IMR-90 (cell line): ENCODE measurements at regions not wholly inside any gene's neighbourhood (a gene's known extent, or its start where the extent isn't known, plus 50 kb on each side); places are given as distances from the start of the nearest gene placed in this dataset.

ENCODE experiments used
- ATAC-seq: fragments of 200-7000 bp; cut with Tn5 transposase; 2 replicates; pipeline ENCODE4 v1.9.1; 2020; ENCODE audit warnings: low read depth, mild to moderate bottlenecking, moderate library complexity
- BruUV-seq: library from RNA; stranded (reverse); fragments of 400-500 nt; replicated peaks from 2 replicates; lab custom pipeline; 2021; lab: Mats Ljungman, UMichigan
- CTCF ChIA-PET: fragments of 300-600 bp; formaldehyde crosslinking; extraction: SDS; loops from one replicate; lab custom pipeline; 2021; ENCODE audit warnings: antibody characterized with exemption; lab: Yijun Ruan, JAX
- POLR2A ChIA-PET: fragments of 300-600 bp; sonication (Branson Sonifier 250); formaldehyde crosslinking; loops from one replicate; lab custom pipeline; 2022; ENCODE audit warnings: antibody characterized with exemption; ENCODE audit not compliant: unreplicated experiment; lab: Charles Lee
- DNase-seq: peaks from one replicate; pipeline ENCODE4 v3.0.0; 2013
- H2AFZ ChIP-seq: replicated peaks from 2 replicates; pipeline ENCODE3; 2013; ENCODE audit warnings: low read length, mild to moderate bottlenecking; ENCODE audit not compliant: poor library complexity
- H2AK5ac ChIP-seq: 2 replicates; pipeline ENCODE4 v1.6.1; 2013; ENCODE audit warnings: low read depth, low read length, inconsistent platforms
- H2AK9ac ChIP-seq: replicated peaks from 2 replicates; pipeline ENCODE3; 2013; ENCODE audit warnings: mild to moderate bottlenecking, low read depth, low read length, moderate library complexity; ENCODE audit not compliant: poor library complexity
- H2BK120ac ChIP-seq: 2 replicates; pipeline ENCODE4 v1.6.1; 2013; ENCODE audit warnings: low read depth, low read length, inconsistent platforms
- H2BK15ac ChIP-seq: 3 replicates; pipeline ENCODE4 v1.6.1; 2013; ENCODE audit warnings: low read depth, low read length, inconsistent platforms
- H2BK20ac ChIP-seq: 2 replicates; pipeline ENCODE4 v1.6.1; 2013; ENCODE audit warnings: low read depth, mild to moderate bottlenecking, inconsistent platforms, low read length, moderate library complexity
- H2BK5ac ChIP-seq: 2 replicates; pipeline ENCODE4 v1.6.1; 2013; ENCODE audit warnings: mild to moderate bottlenecking, low read depth, low read length, inconsistent platforms; ENCODE audit not compliant: poor library complexity, severe bottlenecking
- H3K14ac ChIP-seq: replicated peaks from 2 replicates; pipeline ENCODE4 v1.6.1; 2013; ENCODE audit warnings: low read depth, low read length, inconsistent platforms
- H3K18ac ChIP-seq: 2 replicates; pipeline ENCODE4 v1.6.1; 2013; ENCODE audit warnings: low read depth, low read length, control low read depth
- H3K23ac ChIP-seq: 2 replicates; pipeline ENCODE4 v1.6.1; 2013; ENCODE audit warnings: low read depth, low read length, inconsistent platforms
- H3K27ac ChIP-seq: 2 replicates; pipeline ENCODE4 v1.5.1; 2013; ENCODE audit warnings: mild to moderate bottlenecking, control low read depth, low read length; ENCODE audit not compliant: insufficient read depth
- H3K27me3 ChIP-seq: 2 replicates; pipeline ENCODE4 v1.6.1; 2013; ENCODE audit warnings: low read length; ENCODE audit not compliant: control insufficient read depth, insufficient read depth
- H3K36me3 ChIP-seq: 2 replicates; pipeline ENCODE4 v1.6.1; 2013; ENCODE audit warnings: low read length, mixed read lengths; ENCODE audit not compliant: control insufficient read depth, insufficient read depth
- H3K4ac ChIP-seq: 2 replicates; pipeline ENCODE4 v1.6.1; 2013; ENCODE audit warnings: low read depth, low read length, inconsistent platforms
- H3K4me1 ChIP-seq: 2 replicates; pipeline ENCODE4 v1.6.1; 2013; ENCODE audit warnings: low read length, mixed read lengths; ENCODE audit not compliant: control insufficient read depth, insufficient read depth
- H3K4me2 ChIP-seq: 2 replicates; pipeline ENCODE4 v1.6.1; 2013; ENCODE audit warnings: low read depth, mild to moderate bottlenecking, control low read depth, low read length, moderate library complexity
- H3K4me3 ChIP-seq: 2 replicates; pipeline ENCODE4 v1.5.1; 2013; ENCODE audit warnings: low read depth, mild to moderate bottlenecking, control low read depth, low read length, moderate library complexity; ENCODE audit not compliant: insufficient read depth
- H3K56ac ChIP-seq: 2 replicates; pipeline ENCODE4 v1.6.1; 2013; ENCODE audit warnings: low read length, inconsistent platforms; ENCODE audit not compliant: insufficient read depth; ENCODE audit errors: extremely low read depth
- H3K79me1 ChIP-seq, 2 experiments: 2 replicates each; pipeline ENCODE4 v1.6.1; 2013; ENCODE audit warnings: low read length in 2 of 2, inconsistent platforms in 1 of 2, low read depth in 1 of 2
- H3K9ac ChIP-seq: 2 replicates; pipeline ENCODE4 v1.6.1; 2013; ENCODE audit warnings: low read depth, low read length, control low read depth
- H3K9me1 ChIP-seq: 2 replicates; pipeline ENCODE4 v1.6.1; 2013; ENCODE audit warnings: low read length, inconsistent platforms; ENCODE audit not compliant: insufficient read depth
- H3K9me3 ChIP-seq: 2 replicates; pipeline ENCODE4 v1.6.1; 2013; ENCODE audit warnings: low read length; ENCODE audit not compliant: control insufficient read depth, insufficient read depth
- H4K20me1 ChIP-seq: 2 replicates; pipeline ENCODE4 v1.6.1; 2013; ENCODE audit warnings: low read length, inconsistent platforms; ENCODE audit not compliant: insufficient read depth
- H4K5ac ChIP-seq: 2 replicates; pipeline ENCODE4 v1.6.1; 2013; ENCODE audit warnings: mild to moderate bottlenecking, low read depth, low read length, control low read depth
- H4K8ac ChIP-seq, 2 experiments: 2 replicates each; pipeline ENCODE4 v1.6.1; 2013; ENCODE audit warnings: low read depth in 2 of 2, low read length in 2 of 2, control low read depth in 1 of 2, inconsistent platforms in 1 of 2
- H4K91ac ChIP-seq: 2 replicates; pipeline ENCODE4 v1.6.1; 2013; ENCODE audit warnings: low read depth, low read length, inconsistent platforms; ENCODE audit not compliant: insufficient read depth
- CHD1 ChIP-seq: IDR thresholded peaks from 2 replicates; pipeline ENCODE4 v1.6.1; 2012; ENCODE audit warnings: low read depth, low read length, improper control_type of control experiment
- MAFK ChIP-seq: IDR thresholded peaks from 2 replicates; pipeline ENCODE4 v1.6.1; 2012; ENCODE audit warnings: low read depth, low read length, improper control_type of control experiment
- NFE2L2 ChIP-seq: fragments of 150-350 bp; IDR thresholded peaks from 2 replicates; pipeline ENCODE4 v1.6.1; 2016; ENCODE audit warnings: low read depth, mild to moderate bottlenecking, low read length
- RFX5 ChIP-seq: IDR thresholded peaks from 2 replicates; pipeline ENCODE4 v1.8.0; 2012; ENCODE audit warnings: low read depth, mild to moderate bottlenecking, low read length, moderate library complexity
- WGBS, 2 experiments: methylation state at CpG; one replicate each; pipeline versions ENCODE4 v1.1.5 to v1.1.7; 2013; ENCODE audit warnings: missing lambda C conversion rate in 2 of 2; ENCODE audit not compliant: insufficient read length in 1 of 2; ENCODE audit errors: extremely low coverage in 2 of 2; 5-methylcytosine and 5-hydroxymethylcytosine counted together
- dilution Hi-C: fragments of 300-500 bp; cut with HindIII; formaldehyde crosslinking; loops from one replicate; pipeline ENCODE4 v1.14.3; 2018; ENCODE audit warnings: low sequenced_read_pairs; ENCODE audit not compliant: unreplicated experiment
- in situ Hi-C: fragments of 300-500 bp; cut with MboI; formaldehyde crosslinking; loops from 3 replicates; pipeline ENCODE4 v1.14.3; 2019; ENCODE audit warnings: low sequenced_read_pairs, inconsistent platforms, mixed read lengths
- intact Hi-C: fragments of 100-400 bp; cut with micrococcal nuclease; formaldehyde crosslinking; loops from 2 replicates; pipeline ENCODE4 v1.10.0; 2022

GRCh38 chr4:77385124-77385969 is 220.3 kb upstream of the CXCL13 start (continued):
- no peak for TF ChIP-seq NFE2L2
- no peak for TF ChIP-seq MAFK

- peaks cover 2% of the 10 kb centered on the region; the same call in 1 of the 2 replicates for H3K27me3 ChIP-seq
- no peak overlapping the region for H2BK5ac ChIP-seq
- CTCF ChIA-PET, result no interaction called here
- H3K4ac ChIP-seq, result no peak overlapping the region
- dilution Hi-C loops, result no loop called here
- no peaks in the 10 kb centered on the region for H3K9me1 ChIP-seq
- no peak for TF ChIP-seq NFE2L2
- no peak for TF ChIP-seq CHD1
- no peak for TF ChIP-seq RFX5
- no peaks in the 10 kb centered on the region for H3K9me3 ChIP-seq
- no peak overlapping the region for H2BK20ac ChIP-seq
- H2AK9ac ChIP-seq, result no peak overlapping the region
- H3K56ac ChIP-seq, result no peak overlapping the region
- in situ Hi-C loops, result loop anchor here (25.0 kb wide), 1 partner anchor 468 kb away; the partner anchor contains the start of gene MRPL1
- no peak overlapping the region for H3K4me2 ChIP-seq
- POLR2A ChIA-PET, result no interaction called here
- no peaks in the 10 kb centered on the region for H3K36me3 ChIP-seq
- H3K79me1 ChIP-seq, result no peaks in the 10 kb centered on the region
- no peak overlapping the region for H3K4me3 ChIP-seq
- no peak overlapping the region for H3K18ac ChIP-seq
- no peak overlapping the region for H4K8ac ChIP-seq
- no peak for DNase-seq
- no peak overlapping the region for H3K27ac ChIP-seq
- no peak overlapping the region for H3K14ac ChIP-seq
- no peak overlapping the region for H4K91ac ChIP-seq
- H2BK120ac ChIP-seq, result no peak overlapping the region
- intact Hi-C loops, result no loop called here
- H2AK5ac ChIP-seq, result no peak overlapping the region
- no peak for ATAC-seq
- no peak overlapping the region for H2AFZ ChIP-seq
- no TSS peak for BruUV-seq
- no peak overlapping the region for H4K5ac ChIP-seq
- WGBS, 2 experiments, result no CpG with 5 or more reads among the region's 5 CpGs
- H4K20me1 ChIP-seq, result no peaks in the 10 kb centered on the region
- no peak overlapping the region for H3K9ac ChIP-seq
- no peak overlapping the region for H2BK15ac ChIP-seq
- H3K23ac ChIP-seq, result no peak overlapping the region
- no peaks in the 10 kb centered on the region for H3K4me1 ChIP-seq
Observed at GRCh38 chr4:77393996-77394395, 211.6 kb upstream of the CXCL13 start.
